AG09319 (cell line): ENCODE measurements at regions not wholly inside any gene's neighbourhood (a gene's known extent, or its start where the extent isn't known, plus 50 kb on each side); places are given as distances from the start of the nearest gene placed in this dataset.

Source experiments
- DNase-seq: peaks from one replicate; pipeline ENCODE4 v3.0.0-alpha.2; 2010; ENCODE audit warnings: low read depth; ENCODE audit errors: extremely low read depth
- CTCF ChIP-seq: IDR thresholded peaks from 2 replicates; pipeline ENCODE4 v1.5.1; 2011; ENCODE audit warnings: low read depth, mild to moderate bottlenecking, inconsistent platforms, low read length, moderate library complexity

DNA sequence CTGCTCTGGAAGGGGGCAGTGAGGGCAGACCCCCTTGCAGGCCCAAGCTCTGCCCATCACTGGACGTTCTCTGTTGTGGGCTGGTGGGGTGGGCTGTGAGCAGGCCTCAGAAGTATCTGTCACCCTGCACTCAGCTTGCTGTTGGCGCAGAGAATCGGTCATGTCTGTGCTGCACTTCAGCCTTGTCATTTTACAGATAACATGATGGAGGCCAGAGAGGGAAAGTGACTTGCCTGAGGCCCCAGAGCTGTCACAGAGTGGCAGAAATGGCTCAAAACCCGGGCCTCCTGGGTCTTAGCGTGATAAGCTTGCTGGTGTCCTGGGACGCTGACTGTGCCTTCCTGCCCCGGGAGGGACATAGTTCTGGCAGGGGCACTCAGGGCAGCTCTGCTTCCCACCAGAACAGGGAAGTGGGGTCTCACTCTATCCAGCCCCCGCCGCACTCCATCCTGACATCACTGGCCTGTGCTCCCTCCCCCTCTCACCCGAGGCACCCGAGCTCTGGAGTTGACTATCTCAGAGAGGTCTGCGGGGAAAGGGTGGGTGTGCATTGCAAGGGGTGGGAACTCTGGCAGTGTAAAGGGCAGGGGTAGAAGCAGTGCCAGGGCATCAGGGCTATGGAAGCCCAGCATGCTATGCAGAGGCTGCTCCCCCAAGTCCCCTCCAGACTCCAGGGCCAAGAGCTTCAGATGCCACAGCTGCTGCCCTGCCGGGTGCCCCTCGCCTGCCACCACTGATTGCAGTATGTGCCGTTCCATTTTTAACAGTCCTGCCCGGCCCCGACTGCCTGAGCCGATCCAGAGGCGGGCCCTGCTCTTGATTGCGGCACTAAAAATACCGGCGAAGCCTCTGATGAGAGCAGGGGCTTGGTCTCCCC, 50.4 kb upstream of the NECTIN1 start:
- DNase-seq, result no peak
- no peak for TF ChIP-seq CTCF
